ENCODE measurements at regions not wholly inside any gene's neighbourhood (a gene's known extent, or its start where the extent isn't known, plus 50 kb on each side); places are given as distances from the start of the nearest gene placed in this dataset.
"Not testable (repeated sequence)": the region's sequence is repeated elsewhere in the genome, so short reads cannot be mapped to it uniquely, and the experiment has no call there.

- no peak overlapping the region for H3K4me3 Mint-ChIP-seq
- no peak overlapping the region for H3K27ac Mint-ChIP-seq
- peaks cover 5 to 6% of the 10 kb centered on the region in 2 donors for H3K9me3 Mint-ChIP-seq
- H3K27me3 Mint-ChIP-seq (ENCODE audit: low read depth): peaks cover 22% of the 10 kb centered on the region
- no peaks in the 10 kb centered on the region for H3K4me1 Mint-ChIP-seq (ENCODE audit: low read depth)
- H3K36me3 Mint-ChIP-seq (ENCODE audit: insufficient read depth in 2 of 2): no peaks in the 10 kb centered on the region
- DNase-seq (no peak), ATAC-seq (replicated peaks in 1 of 2) (no peak)
These were observed 55.2 kb downstream of the RTL3 start for GRCh38 chrX:78603908-78604307.

- H3K27ac Mint-ChIP-seq: no peak overlapping the region
These were observed 63.1 kb downstream of the RTL3 start for GRCh38 chrX:78595901-78596502.

GRCh38 chrX:78593701-78594100 lies 65.4 kb downstream of the RTL3 start:
- Mint-ChIP-seq H3K27me3 (ENCODE audit: low read depth) (peaks cover 36% of the 10 kb centered on the region), H3K4me3 (no peak overlapping the region), H3K9me3 (peaks cover 0 to 1% of the 10 kb centered on the region in 2 donors), H3K36me3 (ENCODE audit: insufficient read depth in 2 of 2) (peaks cover 4% of the 10 kb centered on the region in 2 donors), H3K4me1 (ENCODE audit: low read depth) (no peaks in the 10 kb centered on the region), H3K27ac (no peak overlapping the region)
- no peak for DNase-seq
- ATAC-seq (replicated peaks in 1 of 2): no peak

More at GRCh38 chrX:78595901-78596502, 63.1 kb downstream of the RTL3 start:
- ATAC-seq (replicated peaks in 1 of 2) (no peak), DNase-seq (peak in 1 of 2 donors; percentile 3)
- Mint-ChIP-seq H3K4me1 (ENCODE audit: low read depth) (no peaks in the 10 kb centered on the region), H3K9me3 (peaks cover 2 to 3% of the 10 kb centered on the region in 2 donors), H3K36me3 (ENCODE audit: insufficient read depth in 2 of 2) (peaks cover 4% of the 10 kb centered on the region in 2 donors), H3K27me3 (ENCODE audit: low read depth) (peaks cover 41% of the 10 kb centered on the region), H3K4me3 (no peak overlapping the region)

GRCh38 chrX:78592030-78592429 lies 67.1 kb downstream of the RTL3 start:
- Mint-ChIP-seq H3K4me1 (ENCODE audit: low read depth) (no peaks in the 10 kb centered on the region), H3K9me3 (peaks cover 0 to 1% of the 10 kb centered on the region in 2 donors)

GRCh38 chrX:78574306-78574705 lies 84.8 kb downstream of the RTL3 start:
- DNase-seq: no peak
- H3K27ac Mint-ChIP-seq: no peak overlapping the region
- ATAC-seq (replicated peaks in 1 of 2): no peak
- H3K36me3 Mint-ChIP-seq (ENCODE audit: insufficient read depth in 2 of 2): no peaks in the 10 kb centered on the region
- no peaks in the 10 kb centered on the region for H3K4me1 Mint-ChIP-seq (ENCODE audit: low read depth)
- H3K27me3 Mint-ChIP-seq (ENCODE audit: low read depth): no peaks in the 10 kb centered on the region
- H3K9me3 Mint-ChIP-seq: no peaks in the 10 kb centered on the region
- H3K4me3 Mint-ChIP-seq: no peak overlapping the region

More at GRCh38 chrX:78592030-78592429, 67.1 kb downstream of the RTL3 start:
- ATAC-seq (replicated peaks in 1 of 2): no peak
- no peak overlapping the region for H3K4me3 Mint-ChIP-seq
- peaks cover 28% of the 10 kb centered on the region for H3K27me3 Mint-ChIP-seq (ENCODE audit: low read depth)
- H3K27ac Mint-ChIP-seq: no peak overlapping the region
- no peak for DNase-seq
- peaks cover 4% of the 10 kb centered on the region in 2 donors for H3K36me3 Mint-ChIP-seq (ENCODE audit: insufficient read depth in 2 of 2)

GRCh38 chrX:78573630-78574029 lies 85.5 kb downstream of the RTL3 start:
- Mint-ChIP-seq H3K4me3 (no peak overlapping the region), H3K9me3 (no peaks in the 10 kb centered on the region), H3K27me3 (ENCODE audit: low read depth) (no peaks in the 10 kb centered on the region), H3K4me1 (ENCODE audit: low read depth) (no peaks in the 10 kb centered on the region), H3K36me3 (ENCODE audit: insufficient read depth in 2 of 2) (no peaks in the 10 kb centered on the region), H3K27ac (no peak overlapping the region)
- DNase-seq: no peak
- no peak for ATAC-seq (replicated peaks in 1 of 2)

- no peak for ATAC-seq (replicated peaks in 1 of 2)
These were observed 87.3 kb downstream of the RTL3 start for GRCh38 chrX:78571849-78572248.

GRCh38 chrX:78555401-78555980 lies 103.6 kb downstream of the RTL3 start:
- H3K4me1 Mint-ChIP-seq (ENCODE audit: low read depth): no peaks in the 10 kb centered on the region
- DNase-seq (no peak), ATAC-seq (replicated peaks in 1 of 2) (no peak)
- peaks cover 0 to 1% of the 10 kb centered on the region in 2 donors for H3K9me3 Mint-ChIP-seq
- no peaks in the 10 kb centered on the region for H3K36me3 Mint-ChIP-seq (ENCODE audit: insufficient read depth in 2 of 2)
- H3K4me3 Mint-ChIP-seq: peak overlapping the region in 1 of 2 donors; percentile 49
- peaks cover 30% of the 10 kb centered on the region for H3K27me3 Mint-ChIP-seq (ENCODE audit: low read depth)
- peak overlapping the region; percentile 63 for H3K27ac Mint-ChIP-seq

More at GRCh38 chrX:78571849-78572248, 87.3 kb downstream of the RTL3 start:
- no peaks in the 10 kb centered on the region for H3K9me3 Mint-ChIP-seq
- no peaks in the 10 kb centered on the region for H3K4me1 Mint-ChIP-seq (ENCODE audit: low read depth)
- peaks cover 7% of the 10 kb centered on the region for H3K27me3 Mint-ChIP-seq (ENCODE audit: low read depth)
- no peak overlapping the region for H3K27ac Mint-ChIP-seq
- no peaks in the 10 kb centered on the region for H3K36me3 Mint-ChIP-seq (ENCODE audit: insufficient read depth in 2 of 2)
- no peak for DNase-seq
- no peak overlapping the region for H3K4me3 Mint-ChIP-seq

- H3K36me3 Mint-ChIP-seq (ENCODE audit: insufficient read depth in 2 of 2); DNase-seq; H3K4me3 Mint-ChIP-seq; H3K9me3 Mint-ChIP-seq; ATAC-seq (replicated peaks in 1 of 2); H3K27ac Mint-ChIP-seq: not testable (repeated sequence)
- peaks cover 29% of the 10 kb centered on the region for H3K27me3 Mint-ChIP-seq (ENCODE audit: low read depth)
- peaks cover 11% of the 10 kb centered on the region for H3K4me1 Mint-ChIP-seq (ENCODE audit: low read depth)
These were observed 106.5 kb downstream of the RTL3 start for GRCh38 chrX:78552628-78553027.

- Mint-ChIP-seq H3K27me3 (ENCODE audit: low read depth) (peaks cover 46% of the 10 kb centered on the region), H3K4me3 (peak overlapping the region in 1 of 2 donors; percentile 8), H3K27ac (peak overlapping the region; percentile 15), H3K9me3 (peaks cover 10 to 14% of the 10 kb centered on the region in 2 donors), H3K36me3 (ENCODE audit: insufficient read depth in 2 of 2) (peaks cover 11 to 18% of the 10 kb centered on the region in 2 donors), H3K4me1 (ENCODE audit: low read depth) (peaks cover 14% of the 10 kb centered on the region)
- peak; percentile 71 to 75 for ATAC-seq (replicated peaks in 1 of 2)
- no peak for DNase-seq
These were observed 111.1 kb downstream of the RTL3 start for GRCh38 chrX:78548012-78548411.

GRCh38 chrX:78545233-78545632 lies 113.9 kb downstream of the RTL3 start:
- no peak overlapping the region for H3K27ac Mint-ChIP-seq
- no peak overlapping the region for H3K4me3 Mint-ChIP-seq
- peaks cover 14% of the 10 kb centered on the region for H3K4me1 Mint-ChIP-seq (ENCODE audit: low read depth)
- peaks cover 20 to 31% of the 10 kb centered on the region in 2 donors for H3K36me3 Mint-ChIP-seq (ENCODE audit: insufficient read depth in 2 of 2)
- H3K27me3 Mint-ChIP-seq (ENCODE audit: low read depth): peaks cover 37% of the 10 kb centered on the region
- no peak for ATAC-seq (replicated peaks in 1 of 2)
- peaks cover 16 to 23% of the 10 kb centered on the region in 2 donors for H3K9me3 Mint-ChIP-seq
- no peak for DNase-seq

GRCh38 chrX:78543281-78543680 lies 115.8 kb downstream of the RTL3 start:
- H3K27me3 Mint-ChIP-seq (ENCODE audit: low read depth): peaks cover 32% of the 10 kb centered on the region
- H3K27ac Mint-ChIP-seq: no peak overlapping the region
- ATAC-seq (replicated peaks in 1 of 2) (no peak), DNase-seq (no peak)
- peaks cover 15 to 26% of the 10 kb centered on the region in 2 donors for H3K9me3 Mint-ChIP-seq
- no peak overlapping the region for H3K4me3 Mint-ChIP-seq
- H3K36me3 Mint-ChIP-seq (ENCODE audit: insufficient read depth in 2 of 2): peaks cover 19 to 35% of the 10 kb centered on the region in 2 donors
- H3K4me1 Mint-ChIP-seq (ENCODE audit: low read depth): peaks cover 10% of the 10 kb centered on the region

GRCh38 chrX:78540171-78540570 lies 119.0 kb downstream of the RTL3 start:
- no peak overlapping the region for H3K4me3 Mint-ChIP-seq
- H3K27me3 Mint-ChIP-seq (ENCODE audit: low read depth): peaks cover 27% of the 10 kb centered on the region
- peaks cover 15 to 28% of the 10 kb centered on the region in 2 donors for H3K9me3 Mint-ChIP-seq
- ATAC-seq (replicated peaks in 1 of 2): no peak
- H3K27ac Mint-ChIP-seq: no peak overlapping the region
- H3K4me1 Mint-ChIP-seq (ENCODE audit: low read depth): no peaks in the 10 kb centered on the region
- H3K36me3 Mint-ChIP-seq (ENCODE audit: insufficient read depth in 2 of 2): peaks cover 16 to 33% of the 10 kb centered on the region in 2 donors
- no peak for DNase-seq
